ENCODE measurements at regions not wholly inside any gene's neighbourhood (a gene's known extent, or its start where the extent isn't known, plus 50 kb on each side); places are given as distances from the start of the nearest gene placed in this dataset.

DNA sequence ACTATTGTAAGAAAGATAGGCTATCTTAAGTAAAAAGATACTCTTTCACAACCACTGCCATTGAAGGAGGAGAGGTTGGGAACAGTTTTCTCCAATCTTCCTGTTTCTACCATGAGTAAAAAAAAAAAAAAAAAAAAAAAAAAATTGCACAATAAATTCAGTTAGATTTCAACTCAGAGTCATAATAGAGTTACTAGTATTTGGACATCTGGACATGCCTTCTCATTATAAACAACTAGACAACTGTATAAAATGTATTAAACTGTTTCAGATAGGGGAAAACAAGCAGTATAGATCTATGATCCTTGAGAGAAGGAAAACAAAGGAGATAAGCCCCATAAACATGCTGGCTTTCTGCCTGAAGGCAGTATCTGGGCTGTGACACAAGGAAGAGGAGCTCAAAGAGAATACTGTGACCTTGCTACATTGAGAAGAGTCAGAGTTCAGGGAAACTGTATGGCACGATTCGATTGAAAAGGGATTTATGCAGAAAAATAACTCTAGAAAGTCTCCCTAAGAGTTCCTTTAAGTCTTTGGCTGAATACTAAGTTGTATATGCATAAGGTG is 249.2 kb upstream of the POU5F2 start:
- TF ChIP-seq, protein P1, sequence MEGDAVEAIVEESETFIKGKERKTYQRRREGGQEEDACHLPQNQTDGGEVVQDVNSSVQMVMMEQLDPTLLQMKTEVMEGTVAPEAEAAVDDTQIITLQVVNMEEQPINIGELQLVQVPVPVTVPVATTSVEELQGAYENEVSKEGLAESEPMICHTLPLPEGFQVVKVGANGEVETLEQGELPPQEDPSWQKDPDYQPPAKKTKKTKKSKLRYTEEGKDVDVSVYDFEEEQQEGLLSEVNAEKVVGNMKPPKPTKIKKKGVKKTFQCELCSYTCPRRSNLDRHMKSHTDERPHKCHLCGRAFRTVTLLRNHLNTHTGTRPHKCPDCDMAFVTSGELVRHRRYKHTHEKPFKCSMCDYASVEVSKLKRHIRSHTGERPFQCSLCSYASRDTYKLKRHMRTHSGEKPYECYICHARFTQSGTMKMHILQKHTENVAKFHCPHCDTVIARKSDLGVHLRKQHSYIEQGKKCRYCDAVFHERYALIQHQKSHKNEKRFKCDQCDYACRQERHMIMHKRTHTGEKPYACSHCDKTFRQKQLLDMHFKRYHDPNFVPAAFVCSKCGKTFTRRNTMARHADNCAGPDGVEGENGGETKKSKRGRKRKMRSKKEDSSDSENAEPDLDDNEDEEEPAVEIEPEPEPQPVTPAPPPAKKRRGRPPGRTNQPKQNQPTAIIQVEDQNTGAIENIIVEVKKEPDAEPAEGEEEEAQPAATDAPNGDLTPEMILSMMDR (IDR thresholded peaks at IDR 0.05 in 2 of 3, conservative IDR thresholded peaks at IDR 0.05 in 1 of 3; ENCODE audit: control insufficient read depth in 2 of 3, extremely low read depth in 1 of 3, insufficient read depth in 1 of 3, low read depth in 3 of 3, low read length in 3 of 3): no peak
- no peak for TF ChIP-seq CEBPB (IDR thresholded peaks at IDR 0.05; ENCODE audit: borderline replicate concordance in 1 of 2, low read depth in 2 of 2, low read length in 2 of 2)
- TF ChIP-seq, protein P2, sequence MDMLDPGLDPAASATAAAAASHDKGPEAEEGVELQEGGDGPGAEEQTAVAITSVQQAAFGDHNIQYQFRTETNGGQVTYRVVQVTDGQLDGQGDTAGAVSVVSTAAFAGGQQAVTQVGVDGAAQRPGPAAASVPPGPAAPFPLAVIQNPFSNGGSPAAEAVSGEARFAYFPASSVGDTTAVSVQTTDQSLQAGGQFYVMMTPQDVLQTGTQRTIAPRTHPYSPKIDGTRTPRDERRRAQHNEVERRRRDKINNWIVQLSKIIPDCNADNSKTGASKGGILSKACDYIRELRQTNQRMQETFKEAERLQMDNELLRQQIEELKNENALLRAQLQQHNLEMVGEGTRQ (IDR thresholded peaks at IDR 0.05; ENCODE audit: borderline replicate concordance, low read depth, low read length): no peak
- TF ChIP-seq, protein P3, sequence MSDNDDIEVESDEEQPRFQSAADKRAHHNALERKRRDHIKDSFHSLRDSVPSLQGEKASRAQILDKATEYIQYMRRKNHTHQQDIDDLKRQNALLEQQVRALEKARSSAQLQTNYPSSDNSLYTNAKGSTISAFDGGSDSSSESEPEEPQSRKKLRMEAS (IDR thresholded peaks at IDR 0.05; ENCODE audit: low read depth, low read length): no peak
- TF ChIP-seq NR2C2 (IDR thresholded peaks at IDR 0.05; ENCODE audit: borderline replicate concordance, control insufficient read depth, insufficient read length, low read depth): no peak
- no peak for TF ChIP-seq GATAD2B (conservative IDR thresholded peaks at IDR 0.05; ENCODE audit: low read depth)
- TF ChIP-seq SUZ12 (IDR thresholded peaks at IDR 0.05; ENCODE audit: unreplicated experiment): no peak
- no peak for TF ChIP-seq SMARCA5 (IDR thresholded peaks at IDR 0.05)
- no peak for TF ChIP-seq POLR2A (IDR thresholded peaks at IDR 0.05; ENCODE audit: low read depth, low read length)
- TF ChIP-seq RFX5 (IDR thresholded peaks at IDR 0.05; ENCODE audit: low read depth, low read length): no peak
- TF ChIP-seq, protein P4, sequence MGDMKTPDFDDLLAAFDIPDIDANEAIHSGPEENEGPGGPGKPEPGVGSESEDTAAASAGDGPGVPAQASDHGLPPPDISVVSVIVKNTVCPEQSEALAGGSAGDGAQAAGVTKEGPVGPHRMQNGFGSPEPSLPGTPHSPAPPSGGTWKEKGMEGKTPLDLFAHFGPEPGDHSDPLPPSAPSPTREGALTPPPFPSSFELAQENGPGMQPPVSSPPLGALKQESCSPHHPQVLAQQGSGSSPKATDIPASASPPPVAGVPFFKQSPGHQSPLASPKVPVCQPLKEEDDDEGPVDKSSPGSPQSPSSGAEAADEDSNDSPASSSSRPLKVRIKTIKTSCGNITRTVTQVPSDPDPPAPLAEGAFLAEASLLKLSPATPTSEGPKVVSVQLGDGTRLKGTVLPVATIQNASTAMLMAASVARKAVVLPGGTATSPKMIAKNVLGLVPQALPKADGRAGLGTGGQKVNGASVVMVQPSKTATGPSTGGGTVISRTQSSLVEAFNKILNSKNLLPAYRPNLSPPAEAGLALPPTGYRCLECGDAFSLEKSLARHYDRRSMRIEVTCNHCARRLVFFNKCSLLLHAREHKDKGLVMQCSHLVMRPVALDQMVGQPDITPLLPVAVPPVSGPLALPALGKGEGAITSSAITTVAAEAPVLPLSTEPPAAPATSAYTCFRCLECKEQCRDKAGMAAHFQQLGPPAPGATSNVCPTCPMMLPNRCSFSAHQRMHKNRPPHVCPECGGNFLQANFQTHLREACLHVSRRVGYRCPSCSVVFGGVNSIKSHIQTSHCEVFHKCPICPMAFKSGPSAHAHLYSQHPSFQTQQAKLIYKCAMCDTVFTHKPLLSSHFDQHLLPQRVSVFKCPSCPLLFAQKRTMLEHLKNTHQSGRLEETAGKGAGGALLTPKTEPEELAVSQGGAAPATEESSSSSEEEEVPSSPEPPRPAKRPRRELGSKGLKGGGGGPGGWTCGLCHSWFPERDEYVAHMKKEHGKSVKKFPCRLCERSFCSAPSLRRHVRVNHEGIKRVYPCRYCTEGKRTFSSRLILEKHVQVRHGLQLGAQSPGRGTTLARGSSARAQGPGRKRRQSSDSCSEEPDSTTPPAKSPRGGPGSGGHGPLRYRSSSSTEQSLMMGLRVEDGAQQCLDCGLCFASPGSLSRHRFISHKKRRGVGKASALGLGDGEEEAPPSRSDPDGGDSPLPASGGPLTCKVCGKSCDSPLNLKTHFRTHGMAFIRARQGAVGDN (IDR thresholded peaks at IDR 0.05): no peak
- TF ChIP-seq EZH2 (IDR thresholded peaks at IDR 0.05; ENCODE audit: borderline replicate concordance, control insufficient read depth, low read depth, low read length): no peak
- no peak for TF ChIP-seq YY1 (IDR thresholded peaks at IDR 0.05; ENCODE audit: low read depth, low read length)
- TF ChIP-seq, protein P5, sequence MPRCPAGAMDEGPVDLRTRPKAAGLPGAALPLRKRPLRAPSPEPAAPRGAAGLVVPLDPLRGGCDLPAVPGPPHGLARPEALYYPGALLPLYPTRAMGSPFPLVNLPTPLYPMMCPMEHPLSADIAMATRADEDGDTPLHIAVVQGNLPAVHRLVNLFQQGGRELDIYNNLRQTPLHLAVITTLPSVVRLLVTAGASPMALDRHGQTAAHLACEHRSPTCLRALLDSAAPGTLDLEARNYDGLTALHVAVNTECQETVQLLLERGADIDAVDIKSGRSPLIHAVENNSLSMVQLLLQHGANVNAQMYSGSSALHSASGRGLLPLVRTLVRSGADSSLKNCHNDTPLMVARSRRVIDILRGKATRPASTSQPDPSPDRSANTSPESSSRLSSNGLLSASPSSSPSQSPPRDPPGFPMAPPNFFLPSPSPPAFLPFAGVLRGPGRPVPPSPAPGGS (IDR thresholded peaks at IDR 0.05; ENCODE audit: borderline replicate concordance, insufficient read depth, low read depth, low read length, poor library complexity, severe bottlenecking): no peak

All from GM12878 (cell line).